HFF-Myc (cell line): ENCODE measurements at regions not wholly inside any gene's neighbourhood (a gene's known extent, or its start where the extent isn't known, plus 50 kb on each side); places are given as distances from the start of the nearest gene placed in this dataset.
A peak's percentile ranks its signal among the peaks of the same experiment; 100 is the strongest.

Source experiments
- DNase-seq: peaks from one replicate; pipeline ENCODE4 v3.0.0-alpha.2; 2011; ENCODE audit warnings: low read depth; ENCODE audit errors: extremely low read depth
- H3K4me3 ChIP-seq: replicated peaks from 2 replicates; pipeline ENCODE4 v1.5.1; 2011; ENCODE audit warnings: low read depth, mild to moderate bottlenecking, control low read depth, low read length
- TF ChIP-seq, protein P1 (sequence below): IDR thresholded peaks from 2 replicates; pipeline ENCODE4 v1.5.1; 2012; ENCODE audit warnings: mild to moderate bottlenecking, low read depth, low read length, control low read depth; ENCODE audit errors: missing control alignments

DNA sequence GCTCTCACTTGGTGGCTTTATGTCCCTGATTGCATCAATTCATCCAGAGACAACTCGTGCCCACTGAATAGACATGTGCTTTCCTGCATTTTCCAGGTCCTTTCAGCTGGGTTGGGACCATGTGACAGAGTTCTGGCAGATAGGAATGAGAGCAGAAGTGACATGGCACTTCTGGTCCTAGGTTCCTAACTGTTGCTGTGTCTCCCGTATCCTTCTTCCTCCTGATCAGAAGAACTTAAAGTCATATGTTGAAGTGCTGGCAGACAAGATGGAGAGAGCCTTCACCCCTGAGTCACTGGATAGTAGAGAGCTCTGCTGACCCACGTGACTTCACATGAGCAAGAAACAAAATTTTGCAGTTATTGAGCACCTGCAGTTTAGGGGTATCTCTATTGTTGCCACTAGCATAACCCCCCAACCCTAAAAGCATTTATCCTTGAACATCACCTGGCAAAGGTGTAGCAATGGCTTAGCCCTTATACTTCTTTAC lies 80.0 kb downstream of the NREP start:
- no peak overlapping the region for H3K4me3 ChIP-seq
- TF ChIP-seq, protein P1, sequence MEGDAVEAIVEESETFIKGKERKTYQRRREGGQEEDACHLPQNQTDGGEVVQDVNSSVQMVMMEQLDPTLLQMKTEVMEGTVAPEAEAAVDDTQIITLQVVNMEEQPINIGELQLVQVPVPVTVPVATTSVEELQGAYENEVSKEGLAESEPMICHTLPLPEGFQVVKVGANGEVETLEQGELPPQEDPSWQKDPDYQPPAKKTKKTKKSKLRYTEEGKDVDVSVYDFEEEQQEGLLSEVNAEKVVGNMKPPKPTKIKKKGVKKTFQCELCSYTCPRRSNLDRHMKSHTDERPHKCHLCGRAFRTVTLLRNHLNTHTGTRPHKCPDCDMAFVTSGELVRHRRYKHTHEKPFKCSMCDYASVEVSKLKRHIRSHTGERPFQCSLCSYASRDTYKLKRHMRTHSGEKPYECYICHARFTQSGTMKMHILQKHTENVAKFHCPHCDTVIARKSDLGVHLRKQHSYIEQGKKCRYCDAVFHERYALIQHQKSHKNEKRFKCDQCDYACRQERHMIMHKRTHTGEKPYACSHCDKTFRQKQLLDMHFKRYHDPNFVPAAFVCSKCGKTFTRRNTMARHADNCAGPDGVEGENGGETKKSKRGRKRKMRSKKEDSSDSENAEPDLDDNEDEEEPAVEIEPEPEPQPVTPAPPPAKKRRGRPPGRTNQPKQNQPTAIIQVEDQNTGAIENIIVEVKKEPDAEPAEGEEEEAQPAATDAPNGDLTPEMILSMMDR: no peak
- DNase-seq: no peak

DNA sequence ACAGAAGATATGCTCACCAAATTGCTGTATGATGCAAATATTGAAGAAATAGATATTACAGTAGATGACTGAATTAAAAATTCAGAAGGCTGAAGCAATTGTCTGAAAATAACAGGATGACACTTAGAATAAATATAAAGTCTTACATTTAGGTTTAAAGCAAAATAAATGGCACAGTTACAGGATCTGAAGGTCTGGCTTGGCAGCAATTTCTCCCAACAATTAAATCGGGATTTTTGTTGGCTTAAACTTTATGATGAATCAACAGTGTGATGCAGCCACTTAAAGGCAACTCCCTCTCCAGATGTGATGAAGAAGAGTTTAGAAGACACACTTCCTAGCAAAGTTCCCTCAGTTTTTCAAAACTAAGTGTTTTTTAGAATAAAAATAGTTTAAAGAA lies 80.5 kb downstream of the NREP start:
- TF ChIP-seq, protein P1: no peak
- no peak for DNase-seq
- H3K4me3 ChIP-seq: no peak overlapping the region

DNA sequence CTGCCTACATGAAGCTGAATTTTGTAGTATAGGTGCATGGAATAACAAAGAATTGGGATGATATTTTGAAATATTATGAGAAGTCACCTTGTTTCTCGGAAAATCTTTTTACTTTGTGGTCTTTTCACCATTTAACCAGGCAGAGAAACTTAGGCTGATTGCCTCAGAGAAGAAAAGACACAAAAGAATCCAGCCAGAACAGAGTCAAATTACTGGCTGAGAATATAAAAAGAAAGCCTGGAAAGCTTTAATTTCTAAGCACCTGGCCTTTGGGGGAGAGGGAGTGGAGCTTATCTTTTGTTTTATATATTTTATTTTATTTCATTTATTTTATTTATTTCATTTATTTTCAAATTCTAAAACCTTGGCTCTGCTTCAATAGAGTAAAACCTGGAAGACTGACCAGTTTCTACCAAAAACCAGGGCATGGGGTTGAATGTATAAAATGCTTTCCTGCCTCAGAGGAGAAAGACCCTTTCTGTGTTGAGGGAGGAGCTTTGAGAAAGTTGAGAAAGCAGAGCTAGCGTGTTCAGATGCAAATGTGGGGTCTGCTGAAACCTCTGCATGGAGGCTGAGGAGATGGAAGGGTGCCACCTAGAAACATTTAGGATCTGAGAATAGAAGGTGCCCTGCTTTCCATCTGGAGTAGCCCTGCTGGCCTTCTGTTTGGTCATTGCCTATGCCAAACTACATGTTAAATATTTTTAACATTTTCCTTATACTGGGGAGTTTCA lies 81.6 kb downstream of the NREP start:
- TF ChIP-seq, protein P1: no peak
- no peak for DNase-seq
- no peak overlapping the region for H3K4me3 ChIP-seq

DNA sequence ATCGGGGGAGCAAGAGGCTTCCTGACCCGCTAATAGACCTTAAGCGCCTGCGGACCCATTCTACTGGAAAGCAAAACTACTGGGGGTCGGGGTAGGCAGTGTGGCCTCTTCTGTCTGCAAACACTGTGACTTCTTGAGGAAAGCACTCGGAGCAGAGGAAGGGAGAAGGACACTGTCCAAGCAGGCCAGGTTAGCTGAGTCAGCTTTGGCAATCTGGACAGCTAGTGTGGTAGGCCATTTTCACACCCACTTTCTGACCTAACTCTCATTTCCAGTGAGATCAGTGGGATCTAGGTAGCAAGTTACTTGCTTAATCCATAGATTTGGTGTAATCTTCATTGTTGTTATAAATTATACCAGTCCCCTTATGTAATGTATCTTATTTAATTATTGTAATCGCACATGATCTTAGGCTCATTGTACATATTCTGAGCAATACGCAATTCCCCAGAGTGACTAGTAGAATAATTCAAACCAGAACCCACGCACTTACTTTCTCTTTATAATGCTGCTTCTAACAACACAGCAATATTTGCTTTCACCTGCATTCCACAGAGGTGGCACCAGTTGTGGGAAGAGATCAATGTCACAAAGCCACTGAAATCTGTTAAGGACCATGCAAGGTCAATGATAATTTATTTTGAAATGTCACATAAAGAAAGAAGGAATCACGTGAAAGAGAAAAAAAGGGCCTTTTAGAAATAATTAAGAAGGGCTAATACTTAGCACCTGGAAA lies 82.9 kb downstream of the NREP start:
- no peak for DNase-seq
- H3K4me3 ChIP-seq: no peak overlapping the region
- TF ChIP-seq, protein P1: no peak

DNA sequence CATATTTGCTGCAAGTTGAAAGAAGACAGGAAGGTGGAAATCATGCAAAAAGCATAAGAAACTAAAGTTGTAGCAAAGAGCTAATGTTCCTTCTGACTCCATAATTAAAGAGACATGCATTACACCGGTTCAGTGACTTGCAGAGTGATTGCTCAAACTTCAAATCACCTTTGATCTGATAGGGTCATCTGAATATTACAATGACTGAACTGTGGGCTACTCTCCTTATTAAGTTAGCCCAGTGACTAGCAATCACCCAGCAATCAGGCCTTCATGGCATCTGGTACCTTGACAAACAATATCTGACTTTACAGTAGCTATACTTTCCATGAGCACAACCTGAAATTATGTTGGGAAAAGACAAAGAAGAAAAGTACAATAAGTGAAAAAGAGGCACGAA lies 84.9 kb downstream of the NREP start:
- TF ChIP-seq, protein P1: no peak
- H3K4me3 ChIP-seq: no peak overlapping the region
- DNase-seq: no peak

DNA sequence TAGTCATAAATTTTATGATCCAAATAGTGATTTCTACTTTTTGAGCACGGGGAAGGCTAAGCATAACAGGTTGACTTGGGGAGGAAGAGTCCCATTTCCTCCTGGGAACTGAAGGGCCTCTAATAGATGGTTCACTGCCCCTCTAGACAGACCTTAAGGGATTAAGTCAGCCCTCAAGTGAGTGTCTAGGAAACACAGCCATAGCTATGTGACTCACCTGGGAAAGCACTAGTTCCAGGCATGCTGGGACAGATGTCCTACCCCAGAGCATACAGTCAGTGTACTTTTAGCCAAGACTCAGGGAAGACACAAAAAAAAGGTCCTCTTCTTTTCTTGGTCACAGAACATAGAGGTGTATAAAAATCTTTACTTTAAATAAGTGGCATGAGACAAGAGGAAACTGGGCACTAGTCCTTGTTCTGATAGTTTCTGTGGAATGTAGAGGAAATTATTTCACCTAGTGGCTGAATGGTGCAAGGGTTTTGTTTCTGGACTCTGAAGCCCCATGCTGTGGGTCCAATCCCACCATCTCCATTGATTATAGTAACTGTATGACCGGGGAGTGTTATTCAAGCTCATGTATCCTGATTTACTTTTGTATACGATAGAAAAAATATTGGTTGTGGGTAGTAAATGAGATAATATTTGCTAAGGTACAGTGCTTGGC lies 86.0 kb downstream of the NREP start:
- no peak for DNase-seq
- no peak overlapping the region for H3K4me3 ChIP-seq
- TF ChIP-seq, protein P1: peak; percentile 21
